Fibroblast of lung (primary cell): ENCODE measurements at regions not wholly inside any gene's neighbourhood (a gene's known extent, or its start where the extent isn't known, plus 50 kb on each side); places are given as distances from the start of the nearest gene placed in this dataset.

Experiments
- DNase-seq, 2 donors: peaks; one replicate each; pipeline versions ENCODE4 v3.0.0 to v3.0.0-alpha.2; 2010; ENCODE audit warnings: low read depth in 2 of 2
- H2AFZ ChIP-seq: 2 replicates; pipeline ENCODE4 v1.5.1; 2012; ENCODE audit warnings: low read length, control low read depth, inconsistent platforms
- H3K27ac ChIP-seq: 2 replicates; pipeline ENCODE4 v1.5.1; 2011; ENCODE audit warnings: low read length, control low read depth; ENCODE audit not compliant: insufficient read depth
- H3K27me3 ChIP-seq: 2 replicates; pipeline ENCODE4 v1.5.1; 2011; ENCODE audit warnings: mild to moderate bottlenecking, low read length; ENCODE audit not compliant: control insufficient read depth, insufficient read depth
- H3K36me3 ChIP-seq: 2 replicates; pipeline ENCODE4 v1.5.1; 2011; ENCODE audit warnings: low read length; ENCODE audit not compliant: control insufficient read depth, insufficient read depth
- H3K4me1 ChIP-seq: 2 replicates; pipeline ENCODE4 v1.5.1; 2011; ENCODE audit warnings: low read length; ENCODE audit not compliant: control insufficient read depth, insufficient read depth; ENCODE audit errors: extremely low read depth
- H3K4me2 ChIP-seq: 2 replicates; pipeline ENCODE4 v1.5.1; 2011; ENCODE audit warnings: low read length, control low read depth; ENCODE audit not compliant: insufficient read depth; ENCODE audit errors: extremely low read depth
- H3K4me3 ChIP-seq, 4 experiments: fragments of 200-600 bp in 1 of 4; sonication (generic) in 1 of 4; replicated peaks in 1 of 4; 2 replicates each; pipeline ENCODE4 v1.5.1; 2011 to 2016; ENCODE audit warnings: low read length in 4 of 4, low read depth in 3 of 4, mild to moderate bottlenecking in 3 of 4, control low read depth in 2 of 4, inconsistent platforms in 1 of 4, mixed read lengths in 1 of 4; ENCODE audit not compliant: insufficient read depth in 1 of 4; ENCODE audit errors: control extremely low read depth in 1 of 4
- H3K79me2 ChIP-seq: 2 replicates; pipeline ENCODE4 v1.5.1; 2012; ENCODE audit warnings: mild to moderate bottlenecking, low read length, inconsistent platforms; ENCODE audit not compliant: control insufficient read depth, insufficient read depth
- H3K9ac ChIP-seq: 2 replicates; pipeline ENCODE4 v1.5.1; 2011; ENCODE audit warnings: mild to moderate bottlenecking, low read length, control low read depth; ENCODE audit not compliant: insufficient read depth
- H3K9me3 ChIP-seq: 2 replicates; pipeline ENCODE4 v1.5.1; 2012; ENCODE audit warnings: low read depth, low read length; ENCODE audit not compliant: control insufficient read depth, insufficient read depth
- H4K20me1 ChIP-seq: 2 replicates; pipeline ENCODE4 v1.5.1; 2011; ENCODE audit warnings: low read length; ENCODE audit not compliant: control insufficient read depth, insufficient read depth; ENCODE audit errors: extremely low read depth
- EZH2 ChIP-seq: IDR thresholded peaks from 2 replicates; pipeline ENCODE4 v1.5.1; 2012; ENCODE audit warnings: low read length, control low read depth, mild to moderate bottlenecking; ENCODE audit errors: missing control alignments
- TF ChIP-seq, protein P1 (sequence below), 2 donors: IDR thresholded peaks in 1 of 2; conservative IDR thresholded peaks in 1 of 2; 1 replicate in 1 of 2; 2 replicates in 1 of 2; pipeline ENCODE4 v1.5.1; 2011 to 2012; ENCODE audit warnings: low read length in 2 of 2, control low read depth in 1 of 2, inconsistent platforms in 1 of 2, low read depth in 1 of 2, mild to moderate bottlenecking in 1 of 2

DNA sequence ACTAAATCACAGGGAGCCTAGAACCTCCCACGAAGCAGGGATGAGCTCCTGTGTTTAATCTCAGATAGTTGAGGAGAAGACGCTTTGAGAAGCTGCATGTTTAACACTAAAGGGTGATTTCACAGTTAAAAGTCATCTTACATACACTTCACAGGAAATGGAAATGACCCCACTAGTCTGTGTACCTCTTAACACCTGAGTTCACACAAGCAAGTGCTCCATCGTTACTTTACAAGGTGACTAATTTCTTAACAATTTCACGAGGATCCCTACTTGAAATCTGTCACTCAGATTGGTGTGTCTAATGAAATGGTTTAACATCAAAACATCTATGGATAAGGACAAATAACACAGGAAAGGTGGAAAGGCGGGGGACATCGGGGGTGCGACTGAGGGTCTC is 93.8 kb upstream of the RPS6KA2 start:
- no peak overlapping the region for H3K27ac ChIP-seq
- no peaks in the 10 kb centered on the region for H3K27me3 ChIP-seq
- DNase-seq, result no peak
- H3K9me3 ChIP-seq, result no peaks in the 10 kb centered on the region
- H3K4me1 ChIP-seq, result no peaks in the 10 kb centered on the region
- no peaks in the 10 kb centered on the region for H3K36me3 ChIP-seq
- no peaks in the 10 kb centered on the region for H3K79me2 ChIP-seq
- no peaks in the 10 kb centered on the region for H4K20me1 ChIP-seq
- no peak for TF ChIP-seq EZH2
- TF ChIP-seq, protein P1, sequence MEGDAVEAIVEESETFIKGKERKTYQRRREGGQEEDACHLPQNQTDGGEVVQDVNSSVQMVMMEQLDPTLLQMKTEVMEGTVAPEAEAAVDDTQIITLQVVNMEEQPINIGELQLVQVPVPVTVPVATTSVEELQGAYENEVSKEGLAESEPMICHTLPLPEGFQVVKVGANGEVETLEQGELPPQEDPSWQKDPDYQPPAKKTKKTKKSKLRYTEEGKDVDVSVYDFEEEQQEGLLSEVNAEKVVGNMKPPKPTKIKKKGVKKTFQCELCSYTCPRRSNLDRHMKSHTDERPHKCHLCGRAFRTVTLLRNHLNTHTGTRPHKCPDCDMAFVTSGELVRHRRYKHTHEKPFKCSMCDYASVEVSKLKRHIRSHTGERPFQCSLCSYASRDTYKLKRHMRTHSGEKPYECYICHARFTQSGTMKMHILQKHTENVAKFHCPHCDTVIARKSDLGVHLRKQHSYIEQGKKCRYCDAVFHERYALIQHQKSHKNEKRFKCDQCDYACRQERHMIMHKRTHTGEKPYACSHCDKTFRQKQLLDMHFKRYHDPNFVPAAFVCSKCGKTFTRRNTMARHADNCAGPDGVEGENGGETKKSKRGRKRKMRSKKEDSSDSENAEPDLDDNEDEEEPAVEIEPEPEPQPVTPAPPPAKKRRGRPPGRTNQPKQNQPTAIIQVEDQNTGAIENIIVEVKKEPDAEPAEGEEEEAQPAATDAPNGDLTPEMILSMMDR (conservative IDR thresholded peaks at IDR 0.05 in 1 of 2, IDR thresholded peaks at IDR 0.05 in 1 of 2; ENCODE audit: low read depth in 1 of 2, low read length in 2 of 2), result no peak
- no peak overlapping the region for H3K9ac ChIP-seq
- H2AFZ ChIP-seq, result no peak overlapping the region
- no peak overlapping the region for H3K4me2 ChIP-seq
- no peak overlapping the region for H3K4me3 ChIP-seq

DNA sequence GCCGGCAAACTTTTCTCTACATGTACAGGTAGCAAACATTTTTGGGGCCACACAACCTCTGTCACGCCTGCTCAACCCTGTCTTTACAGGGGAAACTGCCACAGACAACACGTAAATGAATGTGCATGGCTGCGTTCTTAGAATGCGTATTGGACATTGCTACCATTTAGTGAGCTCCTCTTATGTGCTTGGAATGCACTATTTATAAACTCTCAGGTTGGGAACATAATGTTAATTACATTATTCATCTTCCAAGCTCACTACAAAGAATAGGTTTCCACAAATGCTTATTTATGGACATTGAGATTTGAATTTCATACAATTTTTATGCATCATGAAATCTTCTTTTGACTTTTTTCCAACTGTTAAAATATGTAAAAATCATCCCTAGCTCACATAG is 92.0 kb upstream of the RPS6KA2 start:
- no peak overlapping the region for H2AFZ ChIP-seq
- no peaks in the 10 kb centered on the region for H3K9me3 ChIP-seq
- H3K27me3 ChIP-seq, result no peaks in the 10 kb centered on the region
- no peak overlapping the region for H3K9ac ChIP-seq
- DNase-seq, result no peak
- no peaks in the 10 kb centered on the region for H3K79me2 ChIP-seq
- H3K4me1 ChIP-seq, result no peaks in the 10 kb centered on the region
- no peak overlapping the region for H3K27ac ChIP-seq
- no peaks in the 10 kb centered on the region for H4K20me1 ChIP-seq
- no peaks in the 10 kb centered on the region for H3K36me3 ChIP-seq
- no peak overlapping the region for H3K4me2 ChIP-seq
- TF ChIP-seq, protein P1 (conservative IDR thresholded peaks at IDR 0.05 in 1 of 2, IDR thresholded peaks at IDR 0.05 in 1 of 2; ENCODE audit: low read depth in 1 of 2, low read length in 2 of 2), result no peak
- TF ChIP-seq EZH2, result no peak
- H3K4me3 ChIP-seq, result no peak overlapping the region

DNA sequence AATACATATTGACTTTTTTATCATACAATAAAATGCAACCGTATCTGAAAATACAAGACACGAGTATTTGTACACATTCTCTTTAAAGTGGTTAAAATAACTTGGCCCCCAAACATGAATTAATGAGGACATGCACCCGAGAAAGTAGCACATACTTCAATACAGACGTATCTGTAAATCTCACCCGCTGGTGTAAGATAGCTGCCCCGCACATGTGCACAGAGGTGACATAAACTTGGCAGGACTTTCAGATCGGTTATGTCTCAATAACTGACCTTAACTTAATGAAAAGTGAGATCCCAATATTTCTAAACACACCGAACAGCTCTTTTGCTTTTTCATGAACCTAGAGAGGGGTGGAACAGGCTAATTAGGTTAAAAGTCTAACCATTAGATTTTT is 91.5 kb upstream of the RPS6KA2 start:
- no peaks in the 10 kb centered on the region for H4K20me1 ChIP-seq
- no peak overlapping the region for H3K4me2 ChIP-seq
- no peaks in the 10 kb centered on the region for H3K4me1 ChIP-seq
- H2AFZ ChIP-seq, result no peak overlapping the region
- no peaks in the 10 kb centered on the region for H3K79me2 ChIP-seq
- no peak for TF ChIP-seq EZH2
- TF ChIP-seq, protein P1 (conservative IDR thresholded peaks at IDR 0.05 in 1 of 2, IDR thresholded peaks at IDR 0.05 in 1 of 2; ENCODE audit: low read depth in 1 of 2, low read length in 2 of 2), result no peak
- H3K27ac ChIP-seq, result no peak overlapping the region
- no peaks in the 10 kb centered on the region for H3K27me3 ChIP-seq
- H3K9ac ChIP-seq, result no peak overlapping the region
- no peaks in the 10 kb centered on the region for H3K36me3 ChIP-seq
- no peak overlapping the region for H3K4me3 ChIP-seq
- no peak for DNase-seq
- H3K9me3 ChIP-seq, result no peaks in the 10 kb centered on the region
